ENCODE measurements at regions not wholly inside any gene's neighbourhood (a gene's known extent, or its start where the extent isn't known, plus 50 kb on each side); places are given as distances from the start of the nearest gene placed in this dataset.

- DNase-seq (ENCODE audit: low spot score) = no peak
Measured at GRCh38 chr5:124692950-124693349, 53.5 kb downstream of the ZNF608 start.

GRCh38 chr5:124692324-124692723, 54.1 kb downstream of the ZNF608 start:
- no peak for DNase-seq (ENCODE audit: low spot score)

GRCh38 chr5:124689653-124690052, 56.8 kb downstream of the ZNF608 start:
- DNase-seq (ENCODE audit: low spot score) = no peak

- no peak for DNase-seq (ENCODE audit: low spot score)
Measured at GRCh38 chr5:124686239-124687004, 60.0 kb downstream of the ZNF608 start.

- DNase-seq (ENCODE audit: low spot score) = no peak
Measured at GRCh38 chr5:124685404-124685930, 61.0 kb downstream of the ZNF608 start.

- no peak for DNase-seq (ENCODE audit: low spot score)
Measured at GRCh38 chr5:124683917-124684555, 62.4 kb downstream of the ZNF608 start.

GRCh38 chr5:124679578-124680199, 66.8 kb downstream of the ZNF608 start:
- no peak for DNase-seq (ENCODE audit: low spot score)

GRCh38 chr5:124678922-124679519, 67.4 kb downstream of the ZNF608 start:
- DNase-seq (ENCODE audit: low spot score) = no peak

- DNase-seq (ENCODE audit: low spot score) = no peak
Measured at GRCh38 chr5:124678468-124678867, 68.0 kb downstream of the ZNF608 start.

- DNase-seq (ENCODE audit: low spot score) = no peak
Measured at GRCh38 chr5:124677374-124678351, 68.8 kb downstream of the ZNF608 start.

- DNase-seq (ENCODE audit: low spot score) = no peak
Measured at GRCh38 chr5:124675931-124676846, 70.2 kb downstream of the ZNF608 start.

GRCh38 chr5:124671193-124671592, 75.2 kb downstream of the ZNF608 start:
- no peak for DNase-seq (ENCODE audit: low spot score)

GRCh38 chr5:124670722-124671184, 75.7 kb downstream of the ZNF608 start:
- DNase-seq (ENCODE audit: low spot score) = no peak

GRCh38 chr5:124669956-124670721, 76.3 kb downstream of the ZNF608 start:
- DNase-seq (ENCODE audit: low spot score) = no peak

GRCh38 chr5:124669300-124669648, 77.2 kb downstream of the ZNF608 start:
- DNase-seq (ENCODE audit: low spot score) = no peak

- no peak for DNase-seq (ENCODE audit: low spot score)
Measured at GRCh38 chr5:124668353-124669299, 77.8 kb downstream of the ZNF608 start.

- no peak for DNase-seq (ENCODE audit: low spot score)
Measured at GRCh38 chr5:124665625-124666024, 80.8 kb downstream of the ZNF608 start.

- no peak for DNase-seq (ENCODE audit: low spot score)
Measured at GRCh38 chr5:124665035-124665434, 81.4 kb downstream of the ZNF608 start.
